Activated CD4-positive, alpha-beta T cell treated with anti-CD3 and anti-CD28 coated beads for 4 hours (primary cell): ENCODE measurements at regions not wholly inside any gene's neighbourhood (a gene's known extent, or its start where the extent isn't known, plus 50 kb on each side); places are given as distances from the start of the nearest gene placed in this dataset.

Source experiments
- DNase-seq, 2 donors: peaks; one replicate each; pipeline ENCODE4 v3.0.0-alpha.2; 2020

DNA sequence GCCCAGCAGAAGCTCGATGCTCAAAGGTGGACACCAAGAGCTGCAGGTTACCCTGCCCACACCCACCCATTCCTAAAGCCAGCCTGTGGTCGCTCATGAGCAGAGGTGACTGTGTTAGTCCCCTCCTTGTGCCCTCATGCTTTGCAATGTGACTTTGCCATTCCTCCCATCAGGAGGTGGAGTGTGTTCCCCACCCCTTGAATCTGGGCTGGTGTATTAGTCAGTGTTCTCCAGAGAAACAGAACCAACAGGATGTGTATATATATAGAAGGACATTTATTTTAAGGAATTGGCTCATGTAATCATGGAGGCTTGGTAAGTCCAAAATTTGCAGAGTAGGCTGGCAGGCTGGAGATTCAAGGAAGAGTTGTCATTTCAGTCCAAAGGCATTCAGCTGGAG lies 54.4 kb upstream of the RNF24 start:
- no peak for DNase-seq

DNA sequence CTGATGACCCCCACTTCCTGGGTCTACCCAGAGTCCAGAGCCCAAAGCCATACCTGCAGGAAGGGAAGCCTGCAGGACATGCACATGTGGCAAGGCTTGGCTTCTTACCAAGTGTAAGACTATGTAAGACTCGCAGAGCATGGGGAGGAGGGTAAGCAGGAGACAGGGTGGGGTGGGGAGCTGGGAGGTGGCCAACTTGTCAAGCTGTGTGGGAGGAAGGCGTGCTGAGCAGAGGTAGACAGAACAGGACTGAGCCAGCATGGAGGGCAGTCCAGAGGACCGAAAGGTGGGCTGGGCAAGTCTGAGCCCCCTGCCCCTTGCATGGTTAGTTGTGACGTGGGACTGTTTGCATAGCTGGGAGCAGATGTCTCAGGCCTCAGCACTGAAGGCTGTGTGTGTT lies 53.4 kb upstream of the RNF24 start:
- no peak for DNase-seq

DNA sequence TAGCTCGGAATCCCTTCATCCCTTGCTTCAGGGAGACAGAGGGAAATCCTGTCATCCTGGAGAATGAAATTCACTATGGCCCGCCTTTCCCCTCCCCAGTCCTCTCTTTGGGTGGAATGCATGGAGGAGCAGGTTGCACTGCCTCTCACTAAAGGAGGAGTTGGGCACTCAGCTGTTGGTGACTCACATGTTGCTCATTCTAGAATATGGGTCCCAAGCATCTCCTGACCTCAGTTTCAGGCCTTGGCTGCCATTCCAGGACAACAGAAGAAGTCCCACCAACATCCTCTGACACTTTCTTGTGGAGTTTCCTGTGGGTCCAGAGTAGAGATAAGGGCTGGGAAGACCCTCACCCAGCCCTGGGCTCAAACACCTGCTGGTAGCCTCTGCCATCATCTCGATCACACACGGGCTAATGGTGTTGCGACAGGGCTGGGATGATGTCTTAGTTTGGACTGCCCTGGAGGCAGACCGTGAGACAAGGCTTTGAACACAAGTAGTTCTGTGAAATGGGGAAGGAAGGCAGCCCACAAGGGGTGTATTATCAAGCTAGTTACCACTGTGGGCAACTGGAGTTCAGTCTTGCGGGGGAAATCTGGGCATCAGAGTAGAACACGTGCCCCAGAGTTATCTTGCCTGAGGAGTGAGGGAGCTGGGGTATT lies 52.4 kb upstream of the RNF24 start:
- no peak for DNase-seq

DNA sequence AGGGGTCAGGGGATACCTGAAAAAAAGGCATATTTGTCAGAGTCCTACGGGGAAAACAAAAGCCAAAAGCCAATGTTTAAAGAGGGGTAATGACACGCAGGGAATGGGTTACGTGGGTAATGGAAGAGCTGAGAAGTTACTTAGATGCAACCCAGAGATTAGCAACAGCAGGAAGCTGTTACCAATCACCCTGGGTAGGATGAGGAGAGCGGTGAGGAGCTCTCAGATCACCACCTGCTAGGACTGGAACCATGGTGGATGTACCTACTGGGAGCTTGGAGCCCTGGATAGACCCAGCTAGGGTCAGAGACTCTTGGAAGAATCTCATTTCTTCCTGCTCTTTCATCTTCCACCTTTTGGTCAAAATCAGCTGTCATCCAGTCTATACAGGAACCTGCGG lies 51.2 kb upstream of the RNF24 start:
- no peak for DNase-seq

DNA sequence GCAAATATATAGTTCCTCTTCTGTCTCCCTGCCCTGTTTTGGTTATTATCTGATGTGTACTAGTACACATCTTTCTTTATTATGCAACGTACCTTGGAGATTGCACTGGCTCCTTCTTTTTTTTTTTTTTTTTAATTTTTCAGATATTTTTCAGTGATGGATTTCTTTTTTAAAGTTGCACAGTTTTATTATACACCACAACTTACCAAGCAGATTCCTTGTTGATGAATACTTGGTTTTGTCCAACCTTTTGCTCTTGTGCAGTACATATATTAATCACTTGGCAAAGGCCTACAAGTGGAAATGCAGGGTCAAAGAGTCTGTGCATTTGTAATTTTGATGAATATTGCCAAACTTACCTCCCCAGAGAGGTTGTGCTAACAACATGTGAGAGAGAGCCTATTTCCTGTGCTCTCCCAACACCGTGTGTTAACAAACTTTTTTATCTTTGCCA lies 50.1 kb upstream of the RNF24 start:
- DNase-seq, result no peak
